Mesenchymal stem cell (in vitro differentiated cells and primary cell): ENCODE measurements at regions not wholly inside any gene's neighbourhood (a gene's known extent, or its start where the extent isn't known, plus 50 kb on each side); places are given as distances from the start of the nearest gene placed in this dataset.

Experiments used
- DNase-seq: peaks from one replicate; pipeline ENCODE4 v3.0.0-alpha.2; 2013
- H2AFZ ChIP-seq: one replicate; pipeline ENCODE4 v1.6.1; 2013; ENCODE audit warnings: low read depth, mild to moderate bottlenecking, control low read depth, inconsistent platforms, low read length, moderate library complexity
- H2AK5ac ChIP-seq: 2 replicates; pipeline ENCODE4 v1.6.1; 2013; ENCODE audit warnings: low read length, moderate library complexity, mild to moderate bottlenecking, inconsistent platforms; ENCODE audit not compliant: severe bottlenecking
- H2BK120ac ChIP-seq: one replicate; pipeline ENCODE4 v1.6.1; 2013; ENCODE audit warnings: low read depth, mild to moderate bottlenecking, inconsistent platforms, low read length, moderate library complexity
- H2BK12ac ChIP-seq, 2 experiments: one replicate each; pipeline ENCODE4 v1.6.1; 2013; ENCODE audit warnings: inconsistent platforms in 2 of 2, low read length in 2 of 2, mild to moderate bottlenecking in 2 of 2, moderate library complexity in 2 of 2, control low read depth in 1 of 2
- H2BK15ac ChIP-seq: one replicate; pipeline ENCODE4 v1.6.1; 2013; ENCODE audit warnings: mild to moderate bottlenecking, low read depth, inconsistent platforms; ENCODE audit not compliant: poor library complexity, severe bottlenecking
- H2BK5ac ChIP-seq: 2 replicates; pipeline ENCODE4 v1.6.1; 2013; ENCODE audit warnings: low read depth, mild to moderate bottlenecking, low read length, control low read depth, inconsistent platforms; ENCODE audit not compliant: poor library complexity, severe bottlenecking
- H3K14ac ChIP-seq, 2 experiments: one replicate each; pipeline ENCODE4 v1.6.1; 2013; ENCODE audit warnings: inconsistent platforms in 2 of 2, low read length in 2 of 2, control low read depth in 1 of 2, mild to moderate bottlenecking in 1 of 2, moderate library complexity in 1 of 2
- H3K18ac ChIP-seq, 2 experiments: one replicate each; pipeline ENCODE4 v1.6.1; 2013; ENCODE audit warnings: inconsistent platforms in 2 of 2, low read length in 2 of 2, control low read depth in 1 of 2, low read depth in 1 of 2, mild to moderate bottlenecking in 1 of 2
- H3K23ac ChIP-seq, 2 experiments: one replicate each; pipeline ENCODE4 v1.6.1; 2013; ENCODE audit warnings: inconsistent platforms in 2 of 2, low read length in 2 of 2, mild to moderate bottlenecking in 2 of 2, moderate library complexity in 2 of 2, control low read depth in 1 of 2
- H3K27ac ChIP-seq: 2 replicates; pipeline ENCODE4 v1.5.1; 2013; ENCODE audit warnings: mild to moderate bottlenecking, moderate library complexity, low read length, control low read depth, inconsistent platforms; ENCODE audit not compliant: poor library complexity, severe bottlenecking
- H3K27me3 ChIP-seq, 2 experiments: 2 replicates each; pipeline versions ENCODE4 v1.6.1 to v1.7.0; 2013; ENCODE audit warnings: low read length in 2 of 2, mild to moderate bottlenecking in 2 of 2, moderate library complexity in 2 of 2, control low read depth in 1 of 2, inconsistent platforms in 1 of 2; ENCODE audit not compliant: control insufficient read depth in 1 of 2, insufficient read depth in 1 of 2
- H3K36me3 ChIP-seq, 2 experiments: 2 replicates each; pipeline versions ENCODE4 v1.6.1 to v1.7.0; 2013; ENCODE audit warnings: low read length in 2 of 2, control low read depth in 1 of 2, inconsistent platforms in 1 of 2, low read depth in 1 of 2, mild to moderate bottlenecking in 1 of 2; ENCODE audit not compliant: insufficient read depth in 2 of 2, control insufficient read depth in 1 of 2
- H3K4ac ChIP-seq, 2 experiments: one replicate each; pipeline ENCODE4 v1.6.1; 2013; ENCODE audit warnings: inconsistent platforms in 2 of 2, low read length in 2 of 2, mild to moderate bottlenecking in 2 of 2, moderate library complexity in 2 of 2, control low read depth in 1 of 2, low read depth in 1 of 2
- H3K4me1 ChIP-seq: 2 replicates; pipeline ENCODE4 v1.6.1; 2013; ENCODE audit warnings: low read depth, low read length, control low read depth; ENCODE audit not compliant: control insufficient read depth, insufficient read depth
- H3K4me2 ChIP-seq: 2 replicates; pipeline ENCODE4 v1.6.1; 2013; ENCODE audit warnings: low read length, mild to moderate bottlenecking, inconsistent platforms; ENCODE audit not compliant: poor library complexity, severe bottlenecking
- H3K4me3 ChIP-seq, 2 experiments: 2 replicates each; pipeline versions ENCODE4 v1.5.1 to v1.7.0; 2013; ENCODE audit warnings: low read length in 2 of 2, mild to moderate bottlenecking in 2 of 2, control low read depth in 1 of 2, low read depth in 1 of 2; ENCODE audit not compliant: insufficient read depth in 1 of 2
- H3K79me1 ChIP-seq: replicated peaks from 2 replicates; pipeline ENCODE4 v1.6.1; 2013; ENCODE audit warnings: mild to moderate bottlenecking, control low read depth, low read length, inconsistent platforms; ENCODE audit not compliant: poor library complexity, severe bottlenecking
- H3K9ac ChIP-seq: 2 replicates; pipeline ENCODE4 v1.7.0; 2013; ENCODE audit warnings: mild to moderate bottlenecking, low read length, moderate library complexity
- H3K9me3 ChIP-seq: 2 replicates; pipeline ENCODE4 v1.7.0; 2013; ENCODE audit warnings: mild to moderate bottlenecking, low read length; ENCODE audit not compliant: control insufficient read depth
- H4K8ac ChIP-seq: one replicate; pipeline ENCODE4 v1.6.1; 2013; ENCODE audit warnings: inconsistent platforms, mild to moderate bottlenecking, low read length, moderate library complexity
- H4K91ac ChIP-seq: one replicate; pipeline ENCODE4 v1.6.1; 2013; ENCODE audit warnings: mild to moderate bottlenecking, low read length, inconsistent platforms
- WGBS: methylation state at CpG from one replicate; pipeline ENCODE4 v1.1.7; 2013; ENCODE audit warnings: mixed read lengths; 5-methylcytosine and 5-hydroxymethylcytosine counted together

GRCh38 chr9:118268046-118268445 is 563.8 kb downstream of the TLR4 start:
- no peak overlapping the region for H3K27ac ChIP-seq
- no peak overlapping the region for H3K14ac ChIP-seq
- no peak overlapping the region for H3K4me3 ChIP-seq
- no peaks in the 10 kb centered on the region for H3K79me1 ChIP-seq
- no peak for DNase-seq
- H3K4me2 ChIP-seq, result no peak overlapping the region
- WGBS, result no CpG with 5 or more reads among the region's 6 CpGs
- H3K27me3 ChIP-seq, result no peaks in the 10 kb centered on the region
- no peaks in the 10 kb centered on the region for H3K36me3 ChIP-seq
- no peak overlapping the region for H3K9ac ChIP-seq
- H3K4me1 ChIP-seq, result no peaks in the 10 kb centered on the region
- H2BK5ac ChIP-seq, result no peak overlapping the region
- no peak overlapping the region for H2BK12ac ChIP-seq
- H2AK5ac ChIP-seq, result no peak overlapping the region
- H3K18ac ChIP-seq, result no peak overlapping the region
- H3K23ac ChIP-seq, result no peak overlapping the region
- H4K8ac ChIP-seq, result no peak overlapping the region
- H2BK120ac ChIP-seq, result no peak overlapping the region
- no peak overlapping the region for H2BK15ac ChIP-seq
- no peaks in the 10 kb centered on the region for H3K9me3 ChIP-seq
- H2AFZ ChIP-seq, result no peak overlapping the region
- H4K91ac ChIP-seq, result no peak overlapping the region
- no peak overlapping the region for H3K4ac ChIP-seq

- H3K36me3 ChIP-seq, result no peaks in the 10 kb centered on the region
- H3K27ac ChIP-seq, result no peak overlapping the region
- no peak overlapping the region for H2BK12ac ChIP-seq
- DNase-seq, result no peak
- no peak overlapping the region for H2BK5ac ChIP-seq
- H4K91ac ChIP-seq, result no peak overlapping the region
- H2AK5ac ChIP-seq, result no peak overlapping the region
- no peak overlapping the region for H3K14ac ChIP-seq
- no peaks in the 10 kb centered on the region for H3K9me3 ChIP-seq
- no peak overlapping the region for H3K4ac ChIP-seq
- H2BK15ac ChIP-seq, result no peak overlapping the region
- no peak overlapping the region for H3K9ac ChIP-seq
- no peaks in the 10 kb centered on the region for H3K4me1 ChIP-seq
- H2BK120ac ChIP-seq, result no peak overlapping the region
- no peaks in the 10 kb centered on the region for H3K27me3 ChIP-seq
- no peak overlapping the region for H2AFZ ChIP-seq
- no peak overlapping the region for H3K4me2 ChIP-seq
- H3K79me1 ChIP-seq, result no peaks in the 10 kb centered on the region
- no peak overlapping the region for H3K18ac ChIP-seq
- no peak overlapping the region for H4K8ac ChIP-seq
- 24% methylated on average over 1 of the region's 3 CpGs for WGBS
- no peak overlapping the region for H3K23ac ChIP-seq
- no peak overlapping the region for H3K4me3 ChIP-seq
These were observed 565.4 kb downstream of the TLR4 start for GRCh38 chr9:118269623-118270022.

DNA sequence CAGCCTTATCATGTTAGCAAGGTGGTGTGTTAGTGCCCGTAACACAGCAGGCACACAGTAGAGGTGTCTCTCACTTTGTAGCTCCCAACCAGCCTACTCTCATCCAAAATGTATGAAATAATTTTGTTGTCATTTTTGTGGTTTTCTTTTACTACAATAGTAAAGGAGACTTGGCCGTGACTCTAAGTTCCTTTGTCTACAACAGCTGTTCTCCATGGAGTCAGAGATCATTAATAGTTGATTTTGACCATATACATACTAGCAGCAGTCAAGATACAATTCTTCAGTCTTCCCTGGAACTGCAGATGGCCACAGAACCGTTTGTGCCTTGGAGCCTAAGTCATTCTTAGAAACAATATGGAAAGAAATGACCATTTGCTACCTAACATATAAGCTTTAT is 567.1 kb downstream of the TLR4 start:
- H3K27me3 ChIP-seq, result no peaks in the 10 kb centered on the region
- no peak overlapping the region for H4K8ac ChIP-seq
- 46% methylated on average over 1 of the region's 3 CpGs for WGBS
- H3K36me3 ChIP-seq, result no peaks in the 10 kb centered on the region
- no peak for DNase-seq
- H3K14ac ChIP-seq, result no peak overlapping the region
- H3K4ac ChIP-seq, result no peak overlapping the region
- no peaks in the 10 kb centered on the region for H3K79me1 ChIP-seq
- H3K18ac ChIP-seq, result no peak overlapping the region
- H3K4me3 ChIP-seq, result no peak overlapping the region
- no peak overlapping the region for H3K23ac ChIP-seq
- no peak overlapping the region for H3K4me2 ChIP-seq
- no peaks in the 10 kb centered on the region for H3K4me1 ChIP-seq
- H2BK120ac ChIP-seq, result no peak overlapping the region
- no peak overlapping the region for H2BK5ac ChIP-seq
- no peak overlapping the region for H2BK15ac ChIP-seq
- no peak overlapping the region for H3K27ac ChIP-seq
- H2BK12ac ChIP-seq, result no peak overlapping the region
- no peak overlapping the region for H3K9ac ChIP-seq
- H4K91ac ChIP-seq, result no peak overlapping the region
- H2AFZ ChIP-seq, result no peak overlapping the region
- no peak overlapping the region for H2AK5ac ChIP-seq
- no peaks in the 10 kb centered on the region for H3K9me3 ChIP-seq

DNA sequence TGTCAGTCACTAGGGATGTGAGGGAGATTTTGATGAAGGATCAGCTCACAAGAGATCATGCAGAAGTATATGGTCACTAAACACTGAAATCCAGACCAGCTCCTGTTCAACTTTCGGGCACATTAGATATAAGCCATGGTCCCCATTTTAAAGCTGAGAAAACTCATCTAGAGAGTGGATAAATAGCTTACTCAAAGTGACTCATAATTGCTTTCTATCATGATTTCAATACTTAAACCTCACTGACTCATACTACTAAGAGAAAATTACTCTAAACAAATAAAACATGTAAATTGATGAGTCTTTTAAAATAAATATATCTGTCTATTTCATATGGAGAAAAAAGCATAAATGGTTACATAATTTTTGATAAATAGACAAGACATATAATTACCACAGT is 567.7 kb downstream of the TLR4 start:
- DNase-seq, result peak; percentile 3

More for the DNA sequence above, 567.7 kb downstream of the TLR4 start:
- Histone ChIP-seq H2AFZ (no peak overlapping the region), H3K4ac (no peak overlapping the region), H3K4me3 (no peak overlapping the region), H3K23ac (no peak overlapping the region), H3K9ac (no peak overlapping the region), H4K8ac (no peak overlapping the region), H3K79me1 (no peaks in the 10 kb centered on the region), H3K14ac (no peak overlapping the region), H4K91ac (no peak overlapping the region), H3K36me3 (no peaks in the 10 kb centered on the region), H3K4me1 (no peaks in the 10 kb centered on the region), H2BK5ac (no peak overlapping the region), H3K9me3 (no peaks in the 10 kb centered on the region), H3K27ac (no peak overlapping the region), H2AK5ac (no peak overlapping the region), H3K27me3 (no peaks in the 10 kb centered on the region), H3K18ac (no peak overlapping the region), H3K4me2 (no peak overlapping the region), H2BK15ac (no peak overlapping the region), H2BK120ac (no peak overlapping the region), H2BK12ac (no peak overlapping the region)
- WGBS, result no CpG with 5 or more reads among the region's 1 CpG
